H1 (cell line): ENCODE measurements at regions not wholly inside any gene's neighbourhood (a gene's known extent, or its start where the extent isn't known, plus 50 kb on each side); places are given as distances from the start of the nearest gene placed in this dataset.
A peak's percentile ranks its signal among the peaks of the same experiment; 100 is the strongest.

ENCODE experiments used
- CTCF ChIA-PET: fragments of 300-600 bp; sonication (Branson Sonifier 250); formaldehyde crosslinking; loops from one replicate; lab custom pipeline; 2021; ENCODE audit not compliant: partially characterized antibody; lab: Charles Lee
- POLR2A ChIA-PET: fragments of 300-600 bp; sonication (Branson Sonifier 250); formaldehyde crosslinking; loops from one replicate; lab custom pipeline; 2021; ENCODE audit warnings: inconsistent platforms; ENCODE audit not compliant: partially characterized antibody; lab: Charles Lee
- DNase-seq, 2 experiments: peaks; one replicate each; pipeline versions ENCODE4 v3.0.0 to v3.0.0-alpha.2; 2010 to 2022; ENCODE audit warnings: low spot score in 2 of 2, low read depth in 1 of 2, mixed read lengths in 1 of 2
- FAIRE-seq: peaks from 2 replicates; lab custom pipeline; 2011; peaks lifted over from hg19 to GRCh38; lab: Jason Lieb, UNC
- H2AFZ ChIP-seq: 2 replicates; pipeline ENCODE4 v1.8.1; 2012; ENCODE audit warnings: low read length, inconsistent platforms
- H2AK5ac ChIP-seq: 2 replicates; pipeline ENCODE4 v1.6.1; 2013; ENCODE audit warnings: low read depth, low read length
- H2BK120ac ChIP-seq: replicated peaks from 2 replicates; pipeline ENCODE3; 2013; ENCODE audit warnings: low read depth, low read length, inconsistent platforms
- H2BK12ac ChIP-seq: 2 replicates; pipeline ENCODE4 v1.6.1; 2013; ENCODE audit warnings: low read depth, low read length
- H2BK15ac ChIP-seq: 2 replicates; pipeline ENCODE4 v1.6.1; 2013; ENCODE audit warnings: low read length
- H2BK20ac ChIP-seq: 2 replicates; pipeline ENCODE4 v1.6.1; 2013; ENCODE audit warnings: low read length
- H2BK5ac ChIP-seq: 2 replicates; pipeline ENCODE4 v1.6.1; 2013; ENCODE audit warnings: low read depth, low read length
- H3K14ac ChIP-seq: 2 replicates; pipeline ENCODE4 v1.6.1; 2013; ENCODE audit warnings: inconsistent platforms; ENCODE audit not compliant: insufficient read length
- H3K18ac ChIP-seq: 2 replicates; pipeline ENCODE4 v1.6.1; 2013; ENCODE audit warnings: low read length; ENCODE audit errors: extremely low read depth
- H3K23ac ChIP-seq: 2 replicates; pipeline ENCODE4 v1.6.1; 2013; ENCODE audit warnings: inconsistent platforms; ENCODE audit not compliant: insufficient read length
- H3K23me2 ChIP-seq: 2 replicates; pipeline ENCODE4 v1.6.1; 2013; ENCODE audit warnings: low read depth, low read length
- H3K27ac ChIP-seq: 2 replicates; pipeline ENCODE4 v1.6.1; 2011; ENCODE audit warnings: low read depth, low read length, inconsistent platforms
- H3K27me3 ChIP-seq, 4 experiments: replicated peaks in 1 of 4; 1 replicate in 1 of 4; 2 replicates in 3 of 4; pipeline versions ENCODE4 v1.6.1 to v1.8.1; 2011 to 2013; ENCODE audit warnings: low read length in 3 of 4, mild to moderate bottlenecking in 3 of 4, inconsistent platforms in 2 of 4, mixed read lengths in 2 of 4, moderate library complexity in 1 of 4; ENCODE audit not compliant: control insufficient read depth in 3 of 4, insufficient read depth in 3 of 4; ENCODE audit errors: extremely low read depth in 1 of 4
- H3K36me3 ChIP-seq, 4 experiments: 2 replicates each; pipeline versions ENCODE4 v1.6.1 to v1.8.1; 2011 to 2013; ENCODE audit warnings: mild to moderate bottlenecking in 4 of 4, low read length in 3 of 4, moderate library complexity in 2 of 4, control low read depth in 1 of 4, inconsistent platforms in 1 of 4; ENCODE audit not compliant: insufficient read depth in 4 of 4, control insufficient read depth in 2 of 4
- H3K4ac ChIP-seq: replicated peaks from 2 replicates; pipeline ENCODE3; 2013; ENCODE audit warnings: low read length, low read depth, mixed read lengths, inconsistent platforms; ENCODE audit not compliant: insufficient read length
- H3K4me1 ChIP-seq, 4 experiments: replicated peaks in 1 of 4; 1 replicate in 1 of 4; 2 replicates in 3 of 4; pipeline versions ENCODE4 v1.6.1 to v1.8.1; 2011 to 2013; ENCODE audit warnings: low read length in 3 of 4, inconsistent platforms in 2 of 4, mixed read lengths in 1 of 4; ENCODE audit not compliant: insufficient read depth in 4 of 4, control insufficient read depth in 3 of 4
- H3K4me2 ChIP-seq, 2 experiments: 2 replicates each; pipeline versions ENCODE4 v1.6.1 to v1.8.1; 2011 to 2013; ENCODE audit warnings: low read depth in 2 of 2, low read length in 2 of 2, control low read depth in 1 of 2, inconsistent platforms in 1 of 2, mild to moderate bottlenecking in 1 of 2; ENCODE audit not compliant: insufficient read depth in 1 of 2
- H3K4me3 ChIP-seq, 4 experiments: fragments of 200-600, 300-600 bp in 1 of 4; sonication (generic), shearing (Covaris generic), sonication (Bioruptor Twin) in 1 of 4; 2 replicates each; pipeline versions ENCODE4 v1.5.1 to v1.8.1; 2011 to 2016; ENCODE audit warnings: low read length in 4 of 4, low read depth in 3 of 4, control low read depth in 2 of 4, inconsistent platforms in 2 of 4, mild to moderate bottlenecking in 2 of 4, mixed read lengths in 1 of 4, moderate library complexity in 1 of 4; ENCODE audit not compliant: insufficient read depth in 2 of 4; ENCODE audit errors: extremely low read depth in 1 of 4
- H3K56ac ChIP-seq: replicated peaks from 2 replicates; pipeline ENCODE3; 2013; ENCODE audit warnings: low read depth, mild to moderate bottlenecking, mixed read lengths, low read length, inconsistent platforms; ENCODE audit not compliant: insufficient read length
- H3K79me1 ChIP-seq: 2 replicates; pipeline ENCODE4 v1.6.1; 2013; ENCODE audit warnings: low read depth, low read length, control low read depth
- H3K79me2 ChIP-seq, 2 experiments: 2 replicates each; pipeline versions ENCODE4 v1.6.1 to v1.8.1; 2012 to 2013; ENCODE audit warnings: low read length in 2 of 2, mild to moderate bottlenecking in 2 of 2, inconsistent platforms in 1 of 2; ENCODE audit not compliant: insufficient read depth in 2 of 2, control insufficient read depth in 1 of 2
- H3K9ac ChIP-seq, 4 experiments: replicated peaks in 1 of 4; 1 replicate in 1 of 4; 2 replicates in 3 of 4; pipeline versions ENCODE4 v1.6.1 to v1.8.1; 2011 to 2013; ENCODE audit warnings: low read depth in 3 of 4, low read length in 3 of 4, control low read depth in 2 of 4, mild to moderate bottlenecking in 2 of 4, moderate library complexity in 2 of 4, inconsistent platforms in 1 of 4; ENCODE audit errors: extremely low read depth in 1 of 4
- H3K9me3 ChIP-seq, 2 experiments: 2 replicates each; pipeline versions ENCODE4 v1.6.1 to v1.8.1; 2012 to 2013; ENCODE audit warnings: mild to moderate bottlenecking in 2 of 2, moderate library complexity in 2 of 2, control low read depth in 1 of 2, inconsistent platforms in 1 of 2, low read depth in 1 of 2, low read length in 1 of 2, mixed read lengths in 1 of 2; ENCODE audit not compliant: insufficient read depth in 2 of 2
- H4K20me1 ChIP-seq, 2 experiments: replicated peaks in 1 of 2; 2 replicates each; pipeline versions ENCODE3 to v1.8.1; 2011 to 2013; ENCODE audit warnings: inconsistent platforms in 2 of 2, low read length in 2 of 2, mild to moderate bottlenecking in 1 of 2; ENCODE audit not compliant: insufficient read depth in 2 of 2, control insufficient read depth in 1 of 2
- H4K5ac ChIP-seq: 2 replicates; pipeline ENCODE4 v1.6.1; 2013; ENCODE audit warnings: low read length, low read depth, mixed read lengths, inconsistent platforms; ENCODE audit not compliant: insufficient read length
- H4K8ac ChIP-seq: 2 replicates; pipeline ENCODE4 v1.8.0; 2013; ENCODE audit warnings: mild to moderate bottlenecking, moderate library complexity, low read length, inconsistent platforms; ENCODE audit not compliant: insufficient read depth; ENCODE audit errors: extremely low read depth
- H4K91ac ChIP-seq: replicated peaks from 2 replicates; pipeline ENCODE3; 2013; ENCODE audit warnings: low read length, mixed read lengths, inconsistent platforms; ENCODE audit not compliant: insufficient read length
- CREB1 ChIP-seq: IDR thresholded peaks from 2 replicates; pipeline ENCODE4 v1.6.1; 2012; ENCODE audit warnings: inconsistent platforms
- GABPA ChIP-seq: IDR thresholded peaks from 2 replicates; pipeline ENCODE4 v1.6.1; 2011; ENCODE audit warnings: mild to moderate bottlenecking, low read length, moderate library complexity, borderline replicate concordance; ENCODE audit not compliant: insufficient read depth
- GTF2F1 ChIP-seq: IDR thresholded peaks from 2 replicates; pipeline ENCODE4 v1.6.1; 2012; ENCODE audit warnings: low read depth, low read length, improper control_type of control experiment, borderline replicate concordance
- RAD21 ChIP-seq, 2 experiments: IDR thresholded peaks in 1 of 2; conservative IDR thresholded peaks in 1 of 2; 2 replicates each; pipeline ENCODE4 v1.6.1; 2011; ENCODE audit warnings: low read depth in 2 of 2, low read length in 2 of 2, improper control_type of control experiment in 1 of 2, inconsistent platforms in 1 of 2, mild to moderate bottlenecking in 1 of 2, moderate library complexity in 1 of 2
- WGBS, 2 experiments: shearing (Covaris generic) in 1 of 2; methylation state at CpG; one replicate each; pipeline versions ENCODE4 v1.1.6 to v1.1.7; 2013 to 2015; ENCODE audit warnings: low lambda C conversion rate in 2 of 2, mixed read lengths in 2 of 2, inconsistent platforms in 1 of 2, low coverage in 1 of 2, missing lambda C conversion rate in 1 of 2; ENCODE audit not compliant: insufficient replicate concordance in 2 of 2, insufficient coverage in 1 of 2, insufficient read length in 1 of 2; ENCODE audit errors: extremely low coverage in 1 of 2, missing lambda C conversion rate in 1 of 2; 5-methylcytosine and 5-hydroxymethylcytosine counted together
- TF ChIP-seq, protein P1 (sequence below), 3 experiments: IDR thresholded peaks; 1 replicate in 2 of 3; 2 replicates in 1 of 3; pipeline versions ENCODE4 v1.5.1 to v1.6.1; 2011; ENCODE audit warnings: low read length in 3 of 3, mild to moderate bottlenecking in 3 of 3, inconsistent platforms in 2 of 3, low read depth in 1 of 3, moderate library complexity in 1 of 3; ENCODE audit not compliant: insufficient read depth in 1 of 3; ENCODE audit errors: control extremely low read depth in 1 of 3

DNA sequence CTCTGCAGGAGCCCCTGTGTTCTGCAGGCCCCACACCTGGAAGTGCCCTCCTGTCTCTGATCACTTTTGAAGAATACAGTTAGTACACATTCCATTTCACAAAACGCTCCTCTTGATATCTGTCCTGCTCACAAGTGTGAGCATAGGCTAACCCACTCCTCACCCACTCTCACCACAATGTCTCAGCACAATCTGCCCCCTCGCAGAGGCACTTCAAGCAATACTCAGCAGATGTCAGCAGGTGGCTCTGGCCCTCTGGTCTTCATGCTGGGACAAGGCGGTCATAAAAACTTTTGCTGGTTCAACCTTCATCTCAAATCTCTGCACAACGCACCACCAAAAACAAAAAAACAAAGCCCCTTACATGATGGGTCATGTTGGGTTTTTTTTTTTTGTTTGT is 671.2 kb downstream of the MATN1 start:
- Histone ChIP-seq H4K8ac (no peak overlapping the region), H4K5ac (no peak overlapping the region), H3K27ac (no peak overlapping the region), H3K79me1 (no peaks in the 10 kb centered on the region), H2BK12ac (0 out of 2 replicates have a peak overlapping the region, but pooled peaks have one; percentile 39), H3K14ac (no peak overlapping the region), H3K79me2 (no peaks in the 10 kb centered on the region), H2AFZ (no peak overlapping the region), H3K9ac (no peak overlapping the region), H3K56ac (no peak overlapping the region), H2AK5ac (no peak overlapping the region), H3K4me3 (no peak overlapping the region), H4K20me1 (no peaks in the 10 kb centered on the region), H3K23ac (no peak overlapping the region), H3K4me1 (peaks cover 0 to 8% (median 6%) of the 10 kb centered on the region in 4 experiments; a peak in 4 of 7 replicates), H3K9me3 (no peaks in the 10 kb centered on the region), H3K36me3 (no peaks in the 10 kb centered on the region), H2BK20ac (no peak overlapping the region), H3K23me2 (no peaks in the 10 kb centered on the region; the same call in 1 of the 2 replicates), H2BK5ac (no peak overlapping the region), H3K4me2 (no peak overlapping the region), H2BK15ac (0 out of 2 replicates have a peak overlapping the region, but pooled peaks have one; percentile 61), H2BK120ac (no peak overlapping the region), H3K27me3 (no peaks in the 10 kb centered on the region; a peak in 2 of 7 replicates), H3K18ac (no peak overlapping the region), H3K4ac (no peak overlapping the region), H4K91ac (no peak overlapping the region)
- 80% methylated on average over 4 of the region's 4 CpGs; no CpG with 5 or more reads in 1 of the 2 experiments for WGBS, 2 experiments
- TF ChIP-seq, protein P1, sequence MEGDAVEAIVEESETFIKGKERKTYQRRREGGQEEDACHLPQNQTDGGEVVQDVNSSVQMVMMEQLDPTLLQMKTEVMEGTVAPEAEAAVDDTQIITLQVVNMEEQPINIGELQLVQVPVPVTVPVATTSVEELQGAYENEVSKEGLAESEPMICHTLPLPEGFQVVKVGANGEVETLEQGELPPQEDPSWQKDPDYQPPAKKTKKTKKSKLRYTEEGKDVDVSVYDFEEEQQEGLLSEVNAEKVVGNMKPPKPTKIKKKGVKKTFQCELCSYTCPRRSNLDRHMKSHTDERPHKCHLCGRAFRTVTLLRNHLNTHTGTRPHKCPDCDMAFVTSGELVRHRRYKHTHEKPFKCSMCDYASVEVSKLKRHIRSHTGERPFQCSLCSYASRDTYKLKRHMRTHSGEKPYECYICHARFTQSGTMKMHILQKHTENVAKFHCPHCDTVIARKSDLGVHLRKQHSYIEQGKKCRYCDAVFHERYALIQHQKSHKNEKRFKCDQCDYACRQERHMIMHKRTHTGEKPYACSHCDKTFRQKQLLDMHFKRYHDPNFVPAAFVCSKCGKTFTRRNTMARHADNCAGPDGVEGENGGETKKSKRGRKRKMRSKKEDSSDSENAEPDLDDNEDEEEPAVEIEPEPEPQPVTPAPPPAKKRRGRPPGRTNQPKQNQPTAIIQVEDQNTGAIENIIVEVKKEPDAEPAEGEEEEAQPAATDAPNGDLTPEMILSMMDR (IDR thresholded peaks at IDR 0.05; ENCODE audit: control extremely low read depth in 1 of 3, insufficient read depth in 1 of 3, low read depth in 1 of 3, low read length in 3 of 3), result peak in 2 of 3 experiments; percentile 22 to 26; a peak in 2 of 4 replicates
- TF ChIP-seq GABPA, result no peak
- no peak for TF ChIP-seq CREB1
- TF ChIP-seq GTF2F1, result no peak
- peak in 1 of 2 experiments; percentile 13; a peak in 1 of 4 replicates for TF ChIP-seq RAD21 (IDR thresholded peaks at IDR 0.05 in 1 of 2, conservative IDR thresholded peaks at IDR 0.05 in 1 of 2; ENCODE audit: low read depth in 2 of 2, low read length in 2 of 2)
- POLR2A ChIA-PET, result no interaction called here
- FAIRE-seq (no peak), DNase-seq (no peak)
- CTCF ChIA-PET, result no interaction called here
